Keratinocyte (primary cell): ENCODE measurements at regions not wholly inside any gene's neighbourhood (a gene's known extent, or its start where the extent isn't known, plus 50 kb on each side); places are given as distances from the start of the nearest gene placed in this dataset.

Experiments
- DNase-seq: peaks from one replicate; pipeline ENCODE4 v3.0.0-alpha.2; 2011; ENCODE audit warnings: low read depth, missing footprints, low spot score
- FAIRE-seq: peaks from 2 replicates; lab custom pipeline; 2011; peaks lifted over from hg19 to GRCh38; lab: Jason Lieb, UNC
- H2AFZ ChIP-seq: 2 replicates; pipeline ENCODE4 v1.6.0; 2012; ENCODE audit warnings: low read length, control low read depth, inconsistent platforms; ENCODE audit not compliant: control insufficient read depth
- H3K27ac ChIP-seq: 2 replicates; pipeline ENCODE4 v1.5.1; 2011; ENCODE audit warnings: low read length; ENCODE audit not compliant: control insufficient read depth, insufficient read depth
- H3K27me3 ChIP-seq: 3 replicates; pipeline ENCODE4 v1.6.0; 2011; ENCODE audit warnings: low read length; ENCODE audit not compliant: control insufficient read depth, insufficient read depth; ENCODE audit errors: extremely low read depth
- H3K36me3 ChIP-seq, 2 experiments: 2 replicates in 1 of 2; 3 replicates in 1 of 2; pipeline ENCODE4 v1.5.1; 2011; ENCODE audit warnings: low read length in 2 of 2, mild to moderate bottlenecking in 1 of 2; ENCODE audit not compliant: control insufficient read depth in 2 of 2, insufficient read depth in 2 of 2; ENCODE audit errors: extremely low read depth in 1 of 2
- H3K4me1 ChIP-seq: 3 replicates; pipeline ENCODE4 v1.5.1; 2011; ENCODE audit warnings: low read length; ENCODE audit not compliant: control insufficient read depth, insufficient read depth; ENCODE audit errors: extremely low read depth
- H3K4me2 ChIP-seq: 3 replicates; pipeline ENCODE4 v1.6.0; 2011; ENCODE audit warnings: low read depth, low read length; ENCODE audit not compliant: control insufficient read depth, insufficient read depth; ENCODE audit errors: extremely low read depth
- H3K4me3 ChIP-seq, 3 experiments: fragments of 200-600 bp in 1 of 3; sonication (generic) in 1 of 3; 2 replicates in 2 of 3; 3 replicates in 1 of 3; pipeline ENCODE4 v1.5.1; 2011 to 2016; ENCODE audit warnings: low read length in 3 of 3, mild to moderate bottlenecking in 3 of 3, control low read depth in 2 of 3, inconsistent platforms in 1 of 3, low read depth in 1 of 3, mixed read lengths in 1 of 3, mixed run types in 1 of 3, moderate library complexity in 1 of 3; ENCODE audit not compliant: control insufficient read depth in 2 of 3, insufficient read depth in 2 of 3; ENCODE audit errors: extremely low read depth in 1 of 3
- H3K79me2 ChIP-seq: 2 replicates; pipeline ENCODE4 v1.6.0; 2012; ENCODE audit warnings: low read length; ENCODE audit not compliant: control insufficient read depth, insufficient read depth
- H3K9ac ChIP-seq: 3 replicates; pipeline ENCODE4 v1.6.0; 2011; ENCODE audit warnings: low read length; ENCODE audit not compliant: control insufficient read depth, insufficient read depth; ENCODE audit errors: extremely low read depth
- H3K9me1 ChIP-seq: 3 replicates; pipeline ENCODE4 v1.6.0; 2011; ENCODE audit warnings: low read length; ENCODE audit not compliant: control insufficient read depth, insufficient read depth; ENCODE audit errors: extremely low read depth
- H3K9me3 ChIP-seq: 2 replicates; pipeline ENCODE4 v1.5.1; 2012; ENCODE audit warnings: low read depth, low read length; ENCODE audit not compliant: control insufficient read depth
- H4K20me1 ChIP-seq: 3 replicates; pipeline ENCODE4 v1.6.0; 2011; ENCODE audit warnings: low read length; ENCODE audit not compliant: control insufficient read depth, insufficient read depth; ENCODE audit errors: extremely low read depth
- CTCF ChIP-seq, 3 experiments: IDR thresholded peaks in 1 of 3; conservative IDR thresholded peaks in 1 of 3; optimal IDR thresholded peaks in 1 of 3; 2 replicates in 2 of 3; 3 replicates in 1 of 3; pipeline versions ENCODE3 to v1.5.1; 2011; ENCODE audit warnings: low read length in 3 of 3, mild to moderate bottlenecking in 3 of 3, moderate library complexity in 2 of 3, control low read depth in 1 of 3, inconsistent platforms in 1 of 3; ENCODE audit not compliant: insufficient read depth in 2 of 3; ENCODE audit errors: extremely low read depth in 1 of 3
- EZH2 ChIP-seq: IDR thresholded peaks from one replicate; pipeline ENCODE4 v1.6.1; 2012; ENCODE audit warnings: inconsistent platforms, mild to moderate bottlenecking, low read length, moderate library complexity
- dilution Hi-C: fragments of 300-500 bp; cut with MboI; formaldehyde crosslinking; loops from one replicate; pipeline ENCODE4 v1.7.0; 2020; ENCODE audit warnings: low sequenced_read_pairs; ENCODE audit not compliant: extremely low pct_ligation_motif_present

DNA sequence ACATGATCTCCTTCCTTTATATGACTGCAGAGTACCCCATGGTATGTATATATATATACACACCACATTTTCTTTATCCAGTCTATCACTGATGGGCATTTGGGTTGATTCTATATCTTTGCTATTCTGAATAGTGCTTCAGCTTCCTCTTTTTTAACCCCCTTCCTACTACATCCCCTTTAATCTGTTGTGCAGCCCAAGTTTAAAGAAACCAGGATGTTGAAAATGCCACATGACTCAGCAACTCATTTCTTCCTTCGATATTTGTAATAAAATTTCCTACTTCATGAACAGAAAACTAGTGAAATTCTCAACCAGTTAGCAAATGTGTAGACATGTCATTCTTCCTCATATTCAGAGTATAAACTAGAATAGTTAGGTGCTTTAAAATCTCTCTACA, 1245.7 kb upstream of the SORCS1 start:
- H2AFZ ChIP-seq: no peak overlapping the region

DNA sequence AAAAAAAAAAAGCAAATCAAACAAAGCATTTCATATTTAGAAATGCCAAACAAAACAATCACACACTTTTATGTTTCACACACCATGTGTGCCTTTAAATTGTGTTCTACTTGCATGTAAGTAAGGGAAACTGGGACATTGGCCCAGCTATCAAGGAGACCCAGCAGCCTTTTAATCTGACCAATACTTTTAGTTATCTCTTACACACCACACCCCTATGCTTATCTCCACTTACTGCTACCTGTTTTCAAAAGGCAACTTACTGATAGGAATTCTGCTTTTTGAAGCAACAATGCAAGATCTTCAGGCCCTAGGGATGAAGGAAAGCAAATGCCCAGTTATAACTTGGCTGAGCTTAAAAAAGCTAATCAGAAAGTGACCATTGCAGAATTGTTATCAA, 1244.8 kb upstream of the SORCS1 start:
- H3K9ac ChIP-seq: no peak overlapping the region
- no peak for FAIRE-seq
- H3K9me3 ChIP-seq: no peaks in the 10 kb centered on the region

More for the DNA sequence above, 1245.7 kb upstream of the SORCS1 start:
- Histone ChIP-seq H3K79me2 (no peaks in the 10 kb centered on the region), H3K4me3 (no peak overlapping the region), H3K9me3 (no peaks in the 10 kb centered on the region), H3K9me1 (no peaks in the 10 kb centered on the region), H3K4me2 (no peak overlapping the region), H3K27me3 (no peaks in the 10 kb centered on the region), H4K20me1 (no peaks in the 10 kb centered on the region), H3K27ac (no peak overlapping the region), H3K9ac (no peak overlapping the region), H3K4me1 (no peaks in the 10 kb centered on the region), H3K36me3 (no peaks in the 10 kb centered on the region)
- dilution Hi-C loops: no loop called here
- DNase-seq: no peak
- no peak for TF ChIP-seq EZH2
- no peak for FAIRE-seq

More for the DNA sequence above, 1244.8 kb upstream of the SORCS1 start:
- dilution Hi-C loops: no loop called here
- no peaks in the 10 kb centered on the region for H3K4me1 ChIP-seq
- no peaks in the 10 kb centered on the region for H3K36me3 ChIP-seq
- H3K27ac ChIP-seq: no peak overlapping the region
- no peak overlapping the region for H3K4me3 ChIP-seq
- H3K27me3 ChIP-seq: no peaks in the 10 kb centered on the region
- no peak for DNase-seq
- no peaks in the 10 kb centered on the region for H4K20me1 ChIP-seq
- H2AFZ ChIP-seq: no peak overlapping the region
- no peak overlapping the region for H3K4me2 ChIP-seq
- TF ChIP-seq EZH2 (no peak), CTCF (optimal IDR thresholded peaks at IDR 0.05 in 1 of 3, IDR thresholded peaks at IDR 0.05 in 1 of 3, conservative IDR thresholded peaks at IDR 0.05 in 1 of 3; ENCODE audit: extremely low read depth in 1 of 3, insufficient read depth in 2 of 3, low read length in 3 of 3) (no peak)
- H3K9me1 ChIP-seq: no peaks in the 10 kb centered on the region
- H3K79me2 ChIP-seq: no peaks in the 10 kb centered on the region
